ENCODE measurements at regions not wholly inside any gene's neighbourhood (a gene's known extent, or its start where the extent isn't known, plus 50 kb on each side); places are given as distances from the start of the nearest gene placed in this dataset.
A peak's percentile ranks its signal among the peaks of the same experiment; 100 is the strongest.
"Not testable (repeated sequence)": the region's sequence is repeated elsewhere in the genome, so short reads cannot be mapped to it uniquely, and the experiment has no call there.

DNA sequence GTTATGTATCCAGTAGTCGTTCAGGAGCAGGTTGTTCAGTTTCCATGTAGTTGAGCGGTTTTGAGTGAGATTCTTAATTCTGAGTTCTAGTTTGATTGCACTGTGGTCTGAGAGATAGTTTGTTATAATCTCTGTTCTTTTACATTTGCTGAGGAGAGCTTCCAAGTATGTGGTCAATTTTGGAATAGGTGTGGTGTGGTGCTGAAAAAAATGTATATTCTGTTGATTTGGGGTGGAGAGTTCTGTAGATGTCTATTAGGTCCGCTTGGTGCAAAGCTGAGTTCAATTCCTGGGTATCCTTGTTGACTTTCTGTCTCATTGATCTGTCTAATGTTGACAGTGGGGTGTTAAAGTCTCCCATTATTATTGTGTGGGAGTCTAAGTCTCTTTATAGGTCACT lies 68.6 kb upstream of the IZUMO1R start:
- H3K27ac Mint-ChIP-seq (ENCODE audit: unreplicated experiment); H3K4me1 Mint-ChIP-seq (ENCODE audit: low read depth, unreplicated experiment); DNase-seq; H3K36me3 Mint-ChIP-seq (ENCODE audit: unreplicated experiment); H3K27me3 Mint-ChIP-seq (ENCODE audit: unreplicated experiment); H3K9me3 Mint-ChIP-seq (ENCODE audit: unreplicated experiment); H3K4me3 Mint-ChIP-seq (ENCODE audit: unreplicated experiment): not testable (repeated sequence)

DNA sequence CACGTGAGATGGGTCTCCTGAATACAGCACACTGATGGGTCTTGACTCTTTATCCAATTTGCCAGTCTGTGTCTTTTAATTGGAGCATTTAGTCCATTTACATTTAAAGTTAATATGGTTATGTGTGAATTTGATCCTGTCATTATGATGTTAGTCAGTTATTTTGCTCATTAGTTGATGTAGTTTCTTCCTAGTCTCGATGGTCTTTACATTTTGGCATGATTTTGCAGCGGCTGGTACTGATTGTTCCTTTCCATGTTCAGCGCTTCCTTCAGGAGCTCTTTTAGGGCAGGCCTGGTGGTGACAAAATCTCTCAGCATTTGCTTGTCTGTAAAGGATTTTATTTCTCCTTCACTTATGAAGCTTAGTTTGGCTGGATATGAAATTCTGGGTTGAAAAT lies 68.0 kb upstream of the IZUMO1R start:
- not testable (repeated sequence) for H3K4me1 Mint-ChIP-seq (ENCODE audit: low read depth, unreplicated experiment); DNase-seq; H3K27ac Mint-ChIP-seq (ENCODE audit: unreplicated experiment); H3K36me3 Mint-ChIP-seq (ENCODE audit: unreplicated experiment); H3K27me3 Mint-ChIP-seq (ENCODE audit: unreplicated experiment); H3K9me3 Mint-ChIP-seq (ENCODE audit: unreplicated experiment); H3K4me3 Mint-ChIP-seq (ENCODE audit: unreplicated experiment)

DNA sequence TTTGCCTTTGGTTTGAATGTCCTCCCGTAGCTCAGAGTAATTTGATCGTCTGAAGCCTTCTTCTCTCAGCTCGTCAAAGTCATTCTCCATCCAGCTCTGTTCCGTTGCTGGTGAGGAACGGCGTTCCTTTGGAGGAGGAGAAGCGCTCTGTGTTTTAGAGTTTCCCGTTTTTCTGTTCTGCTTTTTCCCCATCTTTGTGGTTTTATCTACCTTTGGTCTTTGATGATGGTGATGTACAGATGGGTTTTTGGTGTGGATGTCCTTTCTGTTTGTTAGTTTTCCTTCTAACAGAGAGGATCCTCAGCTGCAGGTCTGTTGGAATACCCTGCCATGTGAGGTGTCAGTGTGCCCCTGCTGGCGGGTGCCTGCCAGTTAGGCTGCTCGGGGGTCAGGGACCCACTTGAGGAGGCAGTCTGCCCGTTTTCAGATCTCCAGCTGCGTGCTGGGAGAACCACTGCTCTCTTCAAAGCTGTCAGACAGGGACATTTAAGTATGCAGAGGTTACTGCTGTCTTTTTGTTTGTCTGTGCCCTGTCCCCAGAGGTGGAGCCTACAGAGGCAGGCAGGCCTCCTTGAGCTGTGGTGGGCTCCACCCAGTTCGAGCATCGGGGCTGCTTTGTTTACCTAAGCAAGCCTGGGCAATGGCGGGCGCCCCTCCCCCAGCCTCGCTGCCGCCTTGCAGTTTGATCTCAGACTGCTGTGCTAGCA lies 66.8 kb upstream of the IZUMO1R start:
- not testable (repeated sequence) for H3K9me3 Mint-ChIP-seq (ENCODE audit: unreplicated experiment); H3K4me3 Mint-ChIP-seq (ENCODE audit: unreplicated experiment); H3K36me3 Mint-ChIP-seq (ENCODE audit: unreplicated experiment); H3K27me3 Mint-ChIP-seq (ENCODE audit: unreplicated experiment); H3K4me1 Mint-ChIP-seq (ENCODE audit: low read depth, unreplicated experiment); H3K27ac Mint-ChIP-seq (ENCODE audit: unreplicated experiment)
- DNase-seq: peak; percentile 33

DNA sequence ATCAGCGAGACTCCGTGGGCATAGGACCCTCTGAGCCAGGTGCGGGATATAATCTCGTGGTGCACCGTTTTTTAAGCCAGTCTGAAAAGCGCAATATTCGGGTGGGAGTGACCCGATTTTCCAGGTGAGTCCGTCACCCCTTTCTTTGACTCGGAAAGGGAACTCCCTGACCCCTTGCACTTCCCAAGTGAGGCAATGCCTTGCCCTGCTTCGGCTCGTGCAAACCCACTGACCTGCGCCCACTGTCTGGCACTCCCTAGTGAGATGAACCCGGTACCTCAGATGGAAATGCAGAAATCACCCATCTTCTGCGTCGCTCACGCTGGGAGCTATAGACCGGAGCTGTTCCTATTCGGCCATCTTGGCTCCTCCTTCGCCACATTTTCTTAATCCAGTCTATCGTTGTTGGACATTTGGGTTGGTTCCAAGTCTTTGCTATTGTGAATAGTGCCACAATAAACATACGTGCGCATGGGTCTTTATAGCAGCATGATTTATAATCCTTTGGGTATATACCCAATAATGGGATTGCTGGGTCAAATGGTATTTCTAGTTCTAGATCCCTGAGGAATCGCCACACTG lies 66.1 kb upstream of the IZUMO1R start:
- peak; percentile 16 for DNase-seq

DNA sequence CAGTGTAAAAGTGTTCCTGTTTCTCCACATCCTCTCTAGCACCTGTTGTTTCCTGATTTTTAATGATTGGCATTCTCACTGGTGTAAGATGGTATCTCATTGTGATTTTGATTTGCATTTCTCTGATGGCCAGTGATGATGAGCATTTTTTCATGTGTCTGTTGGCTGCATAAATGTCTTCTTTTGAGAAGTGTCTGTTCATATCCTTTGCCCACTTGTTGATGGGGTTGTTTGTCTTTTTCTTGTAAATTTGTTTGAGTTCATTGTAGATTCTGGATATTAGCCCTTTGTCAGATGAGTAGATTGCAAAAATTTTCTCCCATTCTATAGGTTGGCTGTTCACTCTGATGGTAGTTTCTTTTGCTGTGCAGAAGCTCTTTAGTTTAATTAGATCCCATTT lies 65.6 kb upstream of the IZUMO1R start:
- not testable (repeated sequence) for H3K9me3 Mint-ChIP-seq (ENCODE audit: unreplicated experiment); H3K4me1 Mint-ChIP-seq (ENCODE audit: low read depth, unreplicated experiment)

More for the DNA sequence above, 66.1 kb upstream of the IZUMO1R start:
- not testable (repeated sequence) for H3K27me3 Mint-ChIP-seq (ENCODE audit: unreplicated experiment); H3K4me1 Mint-ChIP-seq (ENCODE audit: low read depth, unreplicated experiment); H3K4me3 Mint-ChIP-seq (ENCODE audit: unreplicated experiment); H3K27ac Mint-ChIP-seq (ENCODE audit: unreplicated experiment); H3K36me3 Mint-ChIP-seq (ENCODE audit: unreplicated experiment); H3K9me3 Mint-ChIP-seq (ENCODE audit: unreplicated experiment)

DNA sequence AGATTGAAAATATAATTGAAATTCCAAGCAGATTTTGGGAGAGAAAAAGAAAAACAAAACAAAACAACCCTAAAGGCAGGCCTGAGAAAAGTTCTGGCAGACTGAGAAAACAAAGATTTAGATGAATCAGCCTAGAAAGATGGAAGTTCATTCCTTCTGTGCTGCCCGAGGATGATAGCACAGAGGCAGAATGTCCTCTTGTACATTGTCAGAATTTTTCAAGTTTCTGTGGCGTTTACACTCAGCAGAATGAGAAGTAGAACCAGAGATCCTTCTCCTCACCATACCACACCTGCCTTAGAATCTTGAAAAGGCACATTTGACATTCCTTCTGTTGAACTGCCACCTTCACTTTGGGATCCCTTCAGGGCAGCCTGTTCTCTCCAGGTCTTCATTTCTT lies 62.5 kb upstream of the IZUMO1R start:
- Mint-ChIP-seq H3K27ac (ENCODE audit: unreplicated experiment) (no peak overlapping the region), H3K4me1 (ENCODE audit: low read depth, unreplicated experiment) (no peaks in the 10 kb centered on the region), H3K27me3 (ENCODE audit: unreplicated experiment) (no peaks in the 10 kb centered on the region), H3K9me3 (ENCODE audit: unreplicated experiment) (no peaks in the 10 kb centered on the region), H3K36me3 (ENCODE audit: unreplicated experiment) (no peaks in the 10 kb centered on the region), H3K4me3 (ENCODE audit: unreplicated experiment) (no peak overlapping the region)
- TF ChIP-seq, protein P1, sequence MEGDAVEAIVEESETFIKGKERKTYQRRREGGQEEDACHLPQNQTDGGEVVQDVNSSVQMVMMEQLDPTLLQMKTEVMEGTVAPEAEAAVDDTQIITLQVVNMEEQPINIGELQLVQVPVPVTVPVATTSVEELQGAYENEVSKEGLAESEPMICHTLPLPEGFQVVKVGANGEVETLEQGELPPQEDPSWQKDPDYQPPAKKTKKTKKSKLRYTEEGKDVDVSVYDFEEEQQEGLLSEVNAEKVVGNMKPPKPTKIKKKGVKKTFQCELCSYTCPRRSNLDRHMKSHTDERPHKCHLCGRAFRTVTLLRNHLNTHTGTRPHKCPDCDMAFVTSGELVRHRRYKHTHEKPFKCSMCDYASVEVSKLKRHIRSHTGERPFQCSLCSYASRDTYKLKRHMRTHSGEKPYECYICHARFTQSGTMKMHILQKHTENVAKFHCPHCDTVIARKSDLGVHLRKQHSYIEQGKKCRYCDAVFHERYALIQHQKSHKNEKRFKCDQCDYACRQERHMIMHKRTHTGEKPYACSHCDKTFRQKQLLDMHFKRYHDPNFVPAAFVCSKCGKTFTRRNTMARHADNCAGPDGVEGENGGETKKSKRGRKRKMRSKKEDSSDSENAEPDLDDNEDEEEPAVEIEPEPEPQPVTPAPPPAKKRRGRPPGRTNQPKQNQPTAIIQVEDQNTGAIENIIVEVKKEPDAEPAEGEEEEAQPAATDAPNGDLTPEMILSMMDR (IDR thresholded peaks at IDR 0.05; ENCODE audit: partially characterized antibody, unreplicated experiment): no peak
- no peak for DNase-seq

More for the DNA sequence above, 65.6 kb upstream of the IZUMO1R start:
- not testable (repeated sequence) for H3K27me3 Mint-ChIP-seq (ENCODE audit: unreplicated experiment); H3K4me3 Mint-ChIP-seq (ENCODE audit: unreplicated experiment); DNase-seq; H3K36me3 Mint-ChIP-seq (ENCODE audit: unreplicated experiment); H3K27ac Mint-ChIP-seq (ENCODE audit: unreplicated experiment)

DNA sequence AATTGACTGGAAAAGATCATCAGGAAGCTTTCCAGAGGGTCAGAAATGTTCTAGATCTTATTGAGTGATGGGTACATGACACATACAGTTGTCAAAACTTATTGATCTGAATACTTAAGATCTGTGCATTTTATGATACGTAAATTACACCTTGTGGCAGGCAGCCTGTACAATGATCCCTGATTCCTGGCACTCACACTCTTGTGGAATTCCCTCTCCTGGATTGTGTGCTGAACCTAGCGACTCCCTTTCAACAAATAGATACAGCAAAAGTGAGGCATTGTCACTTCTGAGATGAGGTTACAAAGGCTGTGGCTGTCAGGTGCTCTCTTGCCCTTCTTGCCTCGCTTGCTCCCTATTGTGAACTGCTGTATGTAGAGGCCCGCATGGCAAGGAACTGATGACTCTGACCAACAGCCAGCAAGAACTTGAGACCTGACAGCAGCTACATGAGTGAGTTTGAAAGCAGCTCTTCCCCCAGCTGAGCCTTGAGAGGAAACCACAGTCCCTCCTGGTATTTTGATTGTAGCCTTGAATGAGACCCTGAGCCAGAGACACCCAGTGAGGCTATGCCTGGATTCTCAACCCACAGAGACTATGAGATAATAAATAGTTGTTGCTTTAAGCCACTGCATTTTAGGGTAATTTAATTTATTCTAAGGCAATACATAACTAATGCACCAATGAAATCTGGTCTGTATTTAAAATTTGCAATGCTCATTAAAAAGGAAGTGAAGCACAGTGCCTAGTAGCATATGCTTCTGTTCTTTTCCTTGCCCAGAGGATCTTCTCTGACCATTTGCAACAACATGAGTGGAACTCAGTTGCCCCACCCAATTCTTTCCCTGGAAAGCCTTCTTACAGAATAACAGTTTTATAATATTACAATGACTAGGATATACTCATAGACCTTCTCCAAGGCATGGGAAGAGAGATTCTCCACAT lies 60.5 kb upstream of the IZUMO1R start:
- H3K4me3 Mint-ChIP-seq (ENCODE audit: unreplicated experiment): no peak overlapping the region
- H3K27ac Mint-ChIP-seq (ENCODE audit: unreplicated experiment): no peak overlapping the region
- no peaks in the 10 kb centered on the region for H3K36me3 Mint-ChIP-seq (ENCODE audit: unreplicated experiment)
- no peak for DNase-seq
- TF ChIP-seq, protein P1 (IDR thresholded peaks at IDR 0.05; ENCODE audit: partially characterized antibody, unreplicated experiment): no peak
- no peaks in the 10 kb centered on the region for H3K27me3 Mint-ChIP-seq (ENCODE audit: unreplicated experiment)
- no peaks in the 10 kb centered on the region for H3K9me3 Mint-ChIP-seq (ENCODE audit: unreplicated experiment)
- no peaks in the 10 kb centered on the region for H3K4me1 Mint-ChIP-seq (ENCODE audit: low read depth, unreplicated experiment)

Data from glutamatergic neuron (in vitro differentiated cells).